IMR-90 (cell line): ENCODE measurements at regions not wholly inside any gene's neighbourhood (a gene's known extent, or its start where the extent isn't known, plus 50 kb on each side); places are given as distances from the start of the nearest gene placed in this dataset.
A peak's percentile ranks its signal among the peaks of the same experiment; 100 is the strongest.

Source experiments
- ATAC-seq: fragments of 200-7000 bp; cut with Tn5 transposase; 2 replicates; pipeline ENCODE4 v1.9.1; 2020; ENCODE audit warnings: low read depth, mild to moderate bottlenecking, moderate library complexity
- BruUV-seq: library from RNA; stranded (reverse); fragments of 400-500 nt; replicated peaks from 2 replicates; lab custom pipeline; 2021; lab: Mats Ljungman, UMichigan
- CTCF ChIA-PET: fragments of 300-600 bp; formaldehyde crosslinking; extraction: SDS; loops from one replicate; lab custom pipeline; 2021; ENCODE audit warnings: antibody characterized with exemption; lab: Yijun Ruan, JAX
- POLR2A ChIA-PET: fragments of 300-600 bp; sonication (Branson Sonifier 250); formaldehyde crosslinking; loops from one replicate; lab custom pipeline; 2022; ENCODE audit warnings: antibody characterized with exemption; ENCODE audit not compliant: unreplicated experiment; lab: Charles Lee
- DNase-seq: peaks from one replicate; pipeline ENCODE4 v3.0.0; 2013
- H2AFZ ChIP-seq: replicated peaks from 2 replicates; pipeline ENCODE3; 2013; ENCODE audit warnings: low read length, mild to moderate bottlenecking; ENCODE audit not compliant: poor library complexity
- H2AK5ac ChIP-seq: 2 replicates; pipeline ENCODE4 v1.6.1; 2013; ENCODE audit warnings: low read depth, low read length, inconsistent platforms
- H2AK9ac ChIP-seq: replicated peaks from 2 replicates; pipeline ENCODE3; 2013; ENCODE audit warnings: mild to moderate bottlenecking, low read depth, low read length, moderate library complexity; ENCODE audit not compliant: poor library complexity
- H2BK120ac ChIP-seq: 2 replicates; pipeline ENCODE4 v1.6.1; 2013; ENCODE audit warnings: low read depth, low read length, inconsistent platforms
- H2BK15ac ChIP-seq: 3 replicates; pipeline ENCODE4 v1.6.1; 2013; ENCODE audit warnings: low read depth, low read length, inconsistent platforms
- H2BK20ac ChIP-seq: 2 replicates; pipeline ENCODE4 v1.6.1; 2013; ENCODE audit warnings: low read depth, mild to moderate bottlenecking, inconsistent platforms, low read length, moderate library complexity
- H2BK5ac ChIP-seq: 2 replicates; pipeline ENCODE4 v1.6.1; 2013; ENCODE audit warnings: mild to moderate bottlenecking, low read depth, low read length, inconsistent platforms; ENCODE audit not compliant: poor library complexity, severe bottlenecking
- H3K14ac ChIP-seq: replicated peaks from 2 replicates; pipeline ENCODE4 v1.6.1; 2013; ENCODE audit warnings: low read depth, low read length, inconsistent platforms
- H3K18ac ChIP-seq: 2 replicates; pipeline ENCODE4 v1.6.1; 2013; ENCODE audit warnings: low read depth, low read length, control low read depth
- H3K23ac ChIP-seq: 2 replicates; pipeline ENCODE4 v1.6.1; 2013; ENCODE audit warnings: low read depth, low read length, inconsistent platforms
- H3K27ac ChIP-seq: 2 replicates; pipeline ENCODE4 v1.5.1; 2013; ENCODE audit warnings: mild to moderate bottlenecking, control low read depth, low read length; ENCODE audit not compliant: insufficient read depth
- H3K27me3 ChIP-seq: 2 replicates; pipeline ENCODE4 v1.6.1; 2013; ENCODE audit warnings: low read length; ENCODE audit not compliant: control insufficient read depth, insufficient read depth
- H3K36me3 ChIP-seq: 2 replicates; pipeline ENCODE4 v1.6.1; 2013; ENCODE audit warnings: low read length, mixed read lengths; ENCODE audit not compliant: control insufficient read depth, insufficient read depth
- H3K4ac ChIP-seq: 2 replicates; pipeline ENCODE4 v1.6.1; 2013; ENCODE audit warnings: low read depth, low read length, inconsistent platforms
- H3K4me1 ChIP-seq: 2 replicates; pipeline ENCODE4 v1.6.1; 2013; ENCODE audit warnings: low read length, mixed read lengths; ENCODE audit not compliant: control insufficient read depth, insufficient read depth
- H3K4me2 ChIP-seq: 2 replicates; pipeline ENCODE4 v1.6.1; 2013; ENCODE audit warnings: low read depth, mild to moderate bottlenecking, control low read depth, low read length, moderate library complexity
- H3K4me3 ChIP-seq: 2 replicates; pipeline ENCODE4 v1.5.1; 2013; ENCODE audit warnings: low read depth, mild to moderate bottlenecking, control low read depth, low read length, moderate library complexity; ENCODE audit not compliant: insufficient read depth
- H3K56ac ChIP-seq: 2 replicates; pipeline ENCODE4 v1.6.1; 2013; ENCODE audit warnings: low read length, inconsistent platforms; ENCODE audit not compliant: insufficient read depth; ENCODE audit errors: extremely low read depth
- H3K79me1 ChIP-seq, 2 experiments: 2 replicates each; pipeline ENCODE4 v1.6.1; 2013; ENCODE audit warnings: low read length in 2 of 2, inconsistent platforms in 1 of 2, low read depth in 1 of 2
- H3K9ac ChIP-seq: 2 replicates; pipeline ENCODE4 v1.6.1; 2013; ENCODE audit warnings: low read depth, low read length, control low read depth
- H3K9me1 ChIP-seq: 2 replicates; pipeline ENCODE4 v1.6.1; 2013; ENCODE audit warnings: low read length, inconsistent platforms; ENCODE audit not compliant: insufficient read depth
- H3K9me3 ChIP-seq: 2 replicates; pipeline ENCODE4 v1.6.1; 2013; ENCODE audit warnings: low read length; ENCODE audit not compliant: control insufficient read depth, insufficient read depth
- H4K20me1 ChIP-seq: 2 replicates; pipeline ENCODE4 v1.6.1; 2013; ENCODE audit warnings: low read length, inconsistent platforms; ENCODE audit not compliant: insufficient read depth
- H4K5ac ChIP-seq: 2 replicates; pipeline ENCODE4 v1.6.1; 2013; ENCODE audit warnings: mild to moderate bottlenecking, low read depth, low read length, control low read depth
- H4K8ac ChIP-seq, 2 experiments: 2 replicates each; pipeline ENCODE4 v1.6.1; 2013; ENCODE audit warnings: low read depth in 2 of 2, low read length in 2 of 2, control low read depth in 1 of 2, inconsistent platforms in 1 of 2
- H4K91ac ChIP-seq: 2 replicates; pipeline ENCODE4 v1.6.1; 2013; ENCODE audit warnings: low read depth, low read length, inconsistent platforms; ENCODE audit not compliant: insufficient read depth
- CEBPB ChIP-seq: IDR thresholded peaks from 2 replicates; pipeline ENCODE4 v1.6.1; 2012; ENCODE audit warnings: low read depth, low read length, improper control_type of control experiment
- CHD1 ChIP-seq: IDR thresholded peaks from 2 replicates; pipeline ENCODE4 v1.6.1; 2012; ENCODE audit warnings: low read depth, low read length, improper control_type of control experiment
- FOS ChIP-seq: fragments of 150-350 bp; IDR thresholded peaks from 2 replicates; pipeline ENCODE4 v1.6.1; 2016; ENCODE audit warnings: low read depth, low read length
- MAFK ChIP-seq: IDR thresholded peaks from 2 replicates; pipeline ENCODE4 v1.6.1; 2012; ENCODE audit warnings: low read depth, low read length, improper control_type of control experiment
- MAZ ChIP-seq: IDR thresholded peaks from 2 replicates; pipeline ENCODE4 v1.6.1; 2012; ENCODE audit warnings: low read depth, mild to moderate bottlenecking, low read length, improper control_type of control experiment, moderate library complexity, borderline replicate concordance
- MXI1 ChIP-seq: IDR thresholded peaks from 2 replicates; pipeline ENCODE4 v1.6.1; 2012; ENCODE audit warnings: low read depth, mild to moderate bottlenecking, low read length, moderate library complexity, borderline replicate concordance
- NFE2L2 ChIP-seq: fragments of 150-350 bp; IDR thresholded peaks from 2 replicates; pipeline ENCODE4 v1.6.1; 2016; ENCODE audit warnings: low read depth, mild to moderate bottlenecking, low read length
- POLR2A ChIP-seq: IDR thresholded peaks from 2 replicates; pipeline ENCODE4 v1.6.1; 2012; ENCODE audit warnings: mild to moderate bottlenecking, low read depth, low read length
- RAD21 ChIP-seq: IDR thresholded peaks from 2 replicates; pipeline ENCODE4 v1.6.1; 2012; ENCODE audit warnings: low read length, improper control_type of control experiment
- RCOR1 ChIP-seq: IDR thresholded peaks from 2 replicates; pipeline ENCODE4 v1.6.1; 2012; ENCODE audit warnings: mild to moderate bottlenecking, low read length, improper control_type of control experiment; ENCODE audit not compliant: insufficient replicate concordance
- RFX5 ChIP-seq: IDR thresholded peaks from 2 replicates; pipeline ENCODE4 v1.8.0; 2012; ENCODE audit warnings: low read depth, mild to moderate bottlenecking, low read length, moderate library complexity
- SMC3 ChIP-seq: fragments of 150-350 bp; IDR thresholded peaks from 2 replicates; pipeline ENCODE4 v1.6.1; 2016; ENCODE audit warnings: low read depth, mild to moderate bottlenecking, antibody characterized with exemption, low read length, moderate library complexity
- WGBS, 2 experiments: methylation state at CpG; one replicate each; pipeline versions ENCODE4 v1.1.5 to v1.1.7; 2013; ENCODE audit warnings: missing lambda C conversion rate in 2 of 2; ENCODE audit not compliant: insufficient read length in 1 of 2; ENCODE audit errors: extremely low coverage in 2 of 2; 5-methylcytosine and 5-hydroxymethylcytosine counted together
- dilution Hi-C: fragments of 300-500 bp; cut with HindIII; formaldehyde crosslinking; loops from one replicate; pipeline ENCODE4 v1.14.3; 2018; ENCODE audit warnings: low sequenced_read_pairs; ENCODE audit not compliant: unreplicated experiment
- in situ Hi-C: fragments of 300-500 bp; cut with MboI; formaldehyde crosslinking; loops from 3 replicates; pipeline ENCODE4 v1.14.3; 2019; ENCODE audit warnings: low sequenced_read_pairs, inconsistent platforms, mixed read lengths
- intact Hi-C: fragments of 100-400 bp; cut with micrococcal nuclease; formaldehyde crosslinking; loops from 2 replicates; pipeline ENCODE4 v1.10.0; 2022
- TF ChIP-seq, protein P1 (sequence below): conservative IDR thresholded peaks from 2 replicates; pipeline ENCODE4 v1.5.1; 2012; ENCODE audit warnings: mild to moderate bottlenecking, low read depth, low read length, improper control_type of control experiment
- TF ChIP-seq, protein P2 (sequence below): fragments of 150-350 bp; IDR thresholded peaks from 2 replicates; pipeline ENCODE4 v1.6.1; 2016; ENCODE audit warnings: low read depth, mild to moderate bottlenecking, low read length, moderate library complexity, borderline replicate concordance

DNA sequence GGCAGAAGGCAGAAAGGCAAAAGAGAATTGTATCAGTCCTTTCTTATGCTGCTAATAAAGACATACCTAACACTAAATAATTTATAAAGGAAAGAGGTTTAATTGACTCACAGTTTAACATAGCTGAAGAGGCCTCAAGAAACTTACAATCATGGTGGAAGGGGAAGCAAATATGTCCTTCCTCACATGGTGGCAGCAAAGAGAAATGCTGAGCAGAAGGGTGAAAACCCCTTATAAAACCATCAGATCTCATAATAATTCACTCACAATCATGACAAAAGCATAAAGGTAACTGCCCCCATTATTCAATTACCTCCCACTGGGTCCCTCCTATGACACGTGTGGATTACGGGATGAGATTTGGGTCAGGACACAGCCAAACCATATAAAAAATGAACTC, 312.5 kb upstream of the PTGER4 start:
- Histone ChIP-seq H3K27ac (no peak overlapping the region), H3K9ac (no peak overlapping the region), H2BK5ac (no peak overlapping the region), H4K20me1 (no peaks in the 10 kb centered on the region), H2AK5ac (no peak overlapping the region), H2AK9ac (no peak overlapping the region), H3K23ac (no peak overlapping the region; the same call in 1 of the 2 replicates), H4K91ac (no peak overlapping the region), H3K4me1 (no peaks in the 10 kb centered on the region), H3K4me2 (no peak overlapping the region), H3K27me3 (no peaks in the 10 kb centered on the region), H2BK120ac (no peak overlapping the region), H3K14ac (no peak overlapping the region), H3K4ac (no peak overlapping the region), H3K4me3 (no peak overlapping the region), H2BK20ac (no peak overlapping the region), H3K9me1 (no peaks in the 10 kb centered on the region), H3K79me1 (no peaks in the 10 kb centered on the region), H3K56ac (no peak overlapping the region), H3K36me3 (no peaks in the 10 kb centered on the region), H3K18ac (no peak overlapping the region), H4K8ac (no peak overlapping the region), H4K5ac (no peak overlapping the region), H2AFZ (no peak overlapping the region), H3K9me3 (no peaks in the 10 kb centered on the region), H2BK15ac (no peak overlapping the region)
- dilution Hi-C loops, result no loop called here
- POLR2A ChIA-PET, result no interaction called here
- WGBS, 2 experiments, result no CpG with 5 or more reads among the region's 2 CpGs
- peak; percentile 13 for DNase-seq
- BruUV-seq, result no TSS peak
- CTCF ChIA-PET, result no interaction called here
- no peak for ATAC-seq
- TF ChIP-seq FOS (no peak), NFE2L2 (no peak), SMC3 (peak; percentile 14; the same call in 1 of the 2 replicates), CEBPB (no peak), RAD21 (peak; percentile 43), MAZ (no peak), MXI1 (no peak), CHD1 (no peak), POLR2A (no peak), RFX5 (no peak), RCOR1 (no peak), MAFK (no peak)
- TF ChIP-seq, protein P1, sequence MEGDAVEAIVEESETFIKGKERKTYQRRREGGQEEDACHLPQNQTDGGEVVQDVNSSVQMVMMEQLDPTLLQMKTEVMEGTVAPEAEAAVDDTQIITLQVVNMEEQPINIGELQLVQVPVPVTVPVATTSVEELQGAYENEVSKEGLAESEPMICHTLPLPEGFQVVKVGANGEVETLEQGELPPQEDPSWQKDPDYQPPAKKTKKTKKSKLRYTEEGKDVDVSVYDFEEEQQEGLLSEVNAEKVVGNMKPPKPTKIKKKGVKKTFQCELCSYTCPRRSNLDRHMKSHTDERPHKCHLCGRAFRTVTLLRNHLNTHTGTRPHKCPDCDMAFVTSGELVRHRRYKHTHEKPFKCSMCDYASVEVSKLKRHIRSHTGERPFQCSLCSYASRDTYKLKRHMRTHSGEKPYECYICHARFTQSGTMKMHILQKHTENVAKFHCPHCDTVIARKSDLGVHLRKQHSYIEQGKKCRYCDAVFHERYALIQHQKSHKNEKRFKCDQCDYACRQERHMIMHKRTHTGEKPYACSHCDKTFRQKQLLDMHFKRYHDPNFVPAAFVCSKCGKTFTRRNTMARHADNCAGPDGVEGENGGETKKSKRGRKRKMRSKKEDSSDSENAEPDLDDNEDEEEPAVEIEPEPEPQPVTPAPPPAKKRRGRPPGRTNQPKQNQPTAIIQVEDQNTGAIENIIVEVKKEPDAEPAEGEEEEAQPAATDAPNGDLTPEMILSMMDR, result peak; percentile 27
- TF ChIP-seq, protein P2, sequence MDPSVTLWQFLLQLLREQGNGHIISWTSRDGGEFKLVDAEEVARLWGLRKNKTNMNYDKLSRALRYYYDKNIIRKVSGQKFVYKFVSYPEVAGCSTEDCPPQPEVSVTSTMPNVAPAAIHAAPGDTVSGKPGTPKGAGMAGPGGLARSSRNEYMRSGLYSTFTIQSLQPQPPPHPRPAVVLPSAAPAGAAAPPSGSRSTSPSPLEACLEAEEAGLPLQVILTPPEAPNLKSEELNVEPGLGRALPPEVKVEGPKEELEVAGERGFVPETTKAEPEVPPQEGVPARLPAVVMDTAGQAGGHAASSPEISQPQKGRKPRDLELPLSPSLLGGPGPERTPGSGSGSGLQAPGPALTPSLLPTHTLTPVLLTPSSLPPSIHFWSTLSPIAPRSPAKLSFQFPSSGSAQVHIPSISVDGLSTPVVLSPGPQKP, result no peak
- in situ Hi-C loops, result no loop called here
- intact Hi-C loops, result loop anchor here (2.0 kb wide), 1 partner anchor 322 kb away; no protein-coding TSS in a partner anchor
